NCI-H69 (cell line): ENCODE measurements at regions not wholly inside any gene's neighbourhood (a gene's known extent, or its start where the extent isn't known, plus 50 kb on each side); places are given as distances from the start of the nearest gene placed in this dataset.
"Not testable (repeated sequence)": the region's sequence is repeated elsewhere in the genome, so short reads cannot be mapped to it uniquely, and the experiment has no call there.

Experiments used
- DNase-seq: peaks from one replicate; lab custom pipeline; 2025; lab: John Stamatoyannopoulos, UW

GRCh38 chr2:122800781-122801180 is 1045.3 kb downstream of the TSN start:
- no peak for DNase-seq

- DNase-seq, result no peak
Observed at GRCh38 chr2:122804494-122804893, 1049.0 kb downstream of the TSN start.

GRCh38 chr2:122805346-122805745 is 1049.9 kb downstream of the TSN start:
- no peak for DNase-seq

DNA sequence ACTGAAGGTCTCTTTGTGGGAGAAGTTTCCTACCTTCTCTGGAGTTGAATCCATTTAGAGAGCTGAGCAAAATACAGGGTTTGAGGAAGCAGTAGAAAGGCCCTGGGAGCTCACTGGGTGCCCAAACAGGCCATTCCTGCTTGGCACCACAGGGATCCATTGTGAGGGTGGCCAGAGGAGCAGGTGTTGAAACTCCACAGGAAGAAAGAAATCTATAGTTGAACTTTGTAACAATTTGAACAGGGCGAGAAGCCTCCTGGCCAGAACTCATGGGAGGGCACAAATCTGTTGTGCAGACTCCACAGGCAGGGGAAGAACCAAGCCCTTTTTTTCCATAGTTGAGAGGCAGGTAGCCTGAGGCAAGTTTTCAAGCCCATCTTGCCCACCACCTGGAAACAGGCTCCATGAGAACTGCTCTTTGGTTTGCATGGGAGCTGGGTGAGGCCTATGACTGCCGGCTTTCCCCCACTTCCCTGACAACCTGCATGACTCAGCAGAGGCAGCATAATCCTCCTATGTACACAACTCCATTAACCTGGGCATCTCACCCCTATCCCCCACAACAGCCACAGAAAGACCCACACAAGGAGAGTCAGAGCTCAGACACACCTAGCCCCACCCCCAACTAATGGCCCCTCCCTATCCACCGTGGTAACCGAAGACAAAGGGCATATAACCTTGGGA is 1053.0 kb downstream of the TSN start:
- no peak for DNase-seq

GRCh38 chr2:122812214-122812613 is 1056.8 kb downstream of the TSN start:
- DNase-seq, result not testable (repeated sequence)

- DNase-seq, result no peak
Observed at GRCh38 chr2:122815120-122815519, 1059.7 kb downstream of the TSN start.

- no peak for DNase-seq
Observed at GRCh38 chr2:122816803-122817202, 1061.4 kb downstream of the TSN start.

DNA sequence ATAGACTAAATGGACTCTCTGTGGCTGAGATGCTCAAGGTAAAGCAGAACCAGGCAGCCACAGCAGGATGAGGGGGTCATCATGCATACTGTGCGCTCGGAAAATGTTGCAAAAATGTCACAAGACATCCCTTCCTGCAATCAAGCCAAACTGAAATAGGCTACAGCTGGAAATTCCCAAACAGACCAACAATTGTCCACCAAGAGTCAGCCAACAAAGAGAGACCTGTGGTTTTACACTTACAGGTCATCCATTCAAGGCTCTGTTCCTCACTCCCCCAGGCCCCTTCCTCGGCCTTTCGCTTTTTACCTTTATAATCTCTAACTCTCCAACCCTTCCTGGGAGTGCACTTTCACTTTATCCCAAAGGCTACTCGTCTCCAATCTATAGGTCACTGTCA is 1066.9 kb downstream of the TSN start:
- no peak for DNase-seq

GRCh38 chr2:122830157-122830556 is 1074.7 kb downstream of the TSN start:
- no peak for DNase-seq

DNA sequence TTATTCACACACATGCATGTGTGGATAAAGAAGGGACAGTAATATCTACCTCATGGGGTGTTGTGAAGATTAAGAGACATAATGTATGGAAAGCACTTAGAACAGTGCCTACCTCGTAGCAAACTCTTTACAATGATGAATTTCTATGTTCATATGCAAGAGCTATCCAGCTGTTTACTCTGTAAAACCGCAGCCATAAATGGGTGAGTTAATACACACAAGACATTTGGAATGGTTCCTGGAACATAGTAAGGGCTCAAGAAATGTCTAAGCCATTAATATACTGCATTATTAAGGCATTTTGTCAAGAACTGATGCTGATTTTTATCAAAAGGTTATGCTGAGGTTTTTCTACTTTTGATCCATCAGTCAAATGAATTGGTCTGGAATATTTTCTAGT is 1076.2 kb downstream of the TSN start:
- peak; percentile 41 for DNase-seq

DNA sequence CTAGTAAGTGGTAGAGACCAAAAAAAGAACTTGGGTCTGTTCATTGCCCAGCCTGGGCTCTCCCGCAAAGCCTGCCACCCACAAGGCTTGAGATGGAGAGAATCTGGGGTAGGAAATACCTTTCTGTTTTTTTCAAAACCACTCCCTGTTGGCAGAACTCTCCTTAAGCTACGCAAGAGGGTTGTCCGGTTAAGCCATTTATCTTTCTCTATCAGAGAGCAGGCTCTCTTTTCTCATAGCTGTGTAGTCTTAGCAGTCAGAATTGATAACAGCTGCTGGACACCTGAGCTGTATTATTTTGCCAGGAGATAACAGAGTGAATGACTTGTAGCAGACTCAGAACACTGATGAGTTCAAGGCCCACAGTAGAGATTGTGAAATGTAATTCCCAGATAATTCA is 1088.1 kb downstream of the TSN start:
- no peak for DNase-seq

GRCh38 chr2:122851161-122851560 is 1095.7 kb downstream of the TSN start:
- no peak for DNase-seq

- no peak for DNase-seq
Observed at GRCh38 chr2:122851972-122852531, 1096.6 kb downstream of the TSN start.

GRCh38 chr2:122856696-122857095 is 1101.2 kb downstream of the TSN start:
- DNase-seq, result peak; percentile 61

DNA sequence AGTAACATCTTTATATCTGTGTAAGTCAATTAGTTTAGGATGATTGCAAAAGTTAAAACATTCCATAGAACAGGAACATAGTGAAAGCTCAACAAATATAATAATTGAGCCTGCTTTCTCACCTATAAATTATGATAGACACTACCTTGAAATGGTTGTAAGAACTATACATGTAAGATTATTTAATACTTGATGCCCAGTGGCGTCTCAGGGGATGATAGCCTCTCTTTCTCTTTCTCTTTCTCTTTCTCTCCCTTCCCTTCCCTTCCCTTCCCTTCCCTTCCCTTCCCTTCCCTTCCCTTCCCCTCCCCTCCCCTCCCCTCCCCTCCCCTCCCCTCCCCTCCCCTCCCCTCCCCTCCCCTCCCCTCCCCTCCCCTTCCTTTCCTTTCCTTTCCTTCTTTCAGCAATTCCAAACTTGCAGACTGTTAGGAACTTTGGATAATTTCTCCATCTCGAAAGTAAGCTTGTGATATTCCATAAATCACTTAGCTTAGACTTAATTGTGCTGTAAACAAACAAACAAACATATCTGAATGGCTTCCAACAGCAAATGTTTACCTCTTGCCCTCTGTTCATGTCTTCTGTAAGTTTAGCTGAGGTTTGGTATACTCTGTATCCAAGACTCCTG is 1102.7 kb downstream of the TSN start:
- DNase-seq, result no peak

- no peak for DNase-seq
Observed at GRCh38 chr2:122858813-122859212, 1103.4 kb downstream of the TSN start.

DNA sequence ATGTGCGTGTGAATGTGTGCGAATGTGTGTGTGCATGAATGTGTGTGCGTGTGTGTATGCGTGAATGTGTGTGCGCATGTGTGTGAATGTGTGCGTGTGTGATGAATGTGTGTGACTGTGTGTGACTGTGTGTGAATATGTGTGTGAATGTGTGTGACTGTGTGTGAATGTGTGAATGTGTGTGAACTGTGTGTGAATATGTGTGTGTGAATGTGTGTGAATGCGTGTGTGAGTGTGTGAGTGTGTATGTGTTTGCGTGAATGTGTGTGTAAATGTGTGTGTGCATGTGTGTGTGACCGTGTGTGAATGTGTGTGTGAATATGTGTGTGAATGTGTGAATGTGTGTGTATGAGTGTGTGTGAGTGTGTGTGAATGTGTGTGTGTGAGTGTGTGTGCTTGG is 1103.8 kb downstream of the TSN start:
- no peak for DNase-seq

DNA sequence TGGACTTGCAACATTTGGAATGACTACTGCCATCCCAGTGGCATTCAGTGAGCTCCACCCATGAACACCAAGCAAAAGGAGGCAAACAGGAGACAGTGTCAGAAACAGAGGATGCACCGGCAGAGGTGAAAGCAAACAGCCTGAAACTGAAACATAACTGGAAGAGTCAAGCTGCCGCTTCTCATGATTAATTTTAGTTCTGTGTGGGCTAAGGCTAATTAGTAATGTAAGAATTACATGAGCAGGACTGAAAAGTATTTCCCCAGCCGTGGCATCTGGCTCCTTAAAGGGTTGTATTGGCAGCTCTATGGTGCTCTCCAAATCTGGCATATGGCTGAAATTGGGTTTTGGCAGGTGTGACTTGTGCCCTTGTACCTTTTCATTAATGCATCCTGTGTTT is 1108.1 kb downstream of the TSN start:
- peak; percentile 7 for DNase-seq

GRCh38 chr2:122864728-122865127 is 1109.3 kb downstream of the TSN start:
- DNase-seq, result peak; percentile 43

- DNase-seq, result no peak
Observed at GRCh38 chr2:122866095-122866494, 1110.6 kb downstream of the TSN start.

- no peak for DNase-seq
Observed at GRCh38 chr2:122867941-122868340, 1112.5 kb downstream of the TSN start.

DNA sequence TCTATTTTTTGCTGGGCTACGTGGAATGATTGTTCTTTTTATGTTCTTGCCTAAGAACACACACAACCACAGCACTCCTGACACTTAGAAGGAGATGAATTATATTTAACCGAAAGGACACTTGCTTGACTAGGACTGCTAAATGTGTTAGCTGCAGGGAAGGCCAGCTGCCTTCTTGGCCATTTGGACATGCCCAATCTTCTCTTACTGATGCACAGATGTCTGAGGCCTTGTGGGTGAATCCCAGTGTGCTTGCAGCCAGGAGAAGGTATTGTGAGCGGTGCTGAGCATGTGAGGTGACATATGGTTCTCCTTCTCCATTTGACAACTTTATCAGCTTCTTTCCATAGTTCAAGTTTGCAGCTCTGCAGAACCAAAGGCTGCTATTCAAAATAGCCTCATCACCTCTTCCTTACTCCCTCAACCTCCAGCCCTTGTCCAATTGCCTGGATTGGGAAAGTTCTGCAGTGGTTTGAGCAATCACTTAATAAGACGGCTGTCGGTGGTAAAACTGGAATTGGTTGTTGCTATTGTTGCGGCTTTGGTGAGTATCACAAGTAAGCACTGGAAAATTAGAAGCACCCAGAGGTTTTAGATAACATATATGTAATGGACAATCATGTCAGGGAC is 1113.3 kb downstream of the TSN start:
- DNase-seq, result no peak

GRCh38 chr2:122873951-122874350 is 1118.5 kb downstream of the TSN start:
- no peak for DNase-seq
